GM03348 (cell line): ENCODE measurements at regions not wholly inside any gene's neighbourhood (a gene's known extent, or its start where the extent isn't known, plus 50 kb on each side); places are given as distances from the start of the nearest gene placed in this dataset.

Experiments
- DNase-seq: peaks from one replicate; pipeline ENCODE4 v3.0.0; 2012; ENCODE audit warnings: low spot score

DNA sequence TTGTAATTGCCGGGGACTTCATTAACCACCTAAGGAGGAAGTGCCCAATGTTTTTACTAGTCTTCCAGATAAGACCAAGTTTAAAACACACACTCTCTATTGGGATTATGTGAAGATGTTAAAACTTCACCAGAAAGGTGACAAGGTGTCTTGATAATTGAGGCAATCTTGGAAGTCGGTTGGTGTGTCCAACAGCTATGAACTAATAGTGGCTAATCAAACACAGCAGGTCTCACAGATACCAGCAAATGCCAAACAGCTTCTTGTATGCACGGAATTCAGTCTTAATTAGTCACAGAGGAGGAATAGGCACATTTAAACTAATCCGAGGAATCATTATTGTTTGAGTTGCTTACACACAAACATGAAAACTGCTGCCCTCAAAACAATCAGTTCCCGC lies 214.5 kb downstream of the SEC61B start:
- peak; percentile 16 for DNase-seq

DNA sequence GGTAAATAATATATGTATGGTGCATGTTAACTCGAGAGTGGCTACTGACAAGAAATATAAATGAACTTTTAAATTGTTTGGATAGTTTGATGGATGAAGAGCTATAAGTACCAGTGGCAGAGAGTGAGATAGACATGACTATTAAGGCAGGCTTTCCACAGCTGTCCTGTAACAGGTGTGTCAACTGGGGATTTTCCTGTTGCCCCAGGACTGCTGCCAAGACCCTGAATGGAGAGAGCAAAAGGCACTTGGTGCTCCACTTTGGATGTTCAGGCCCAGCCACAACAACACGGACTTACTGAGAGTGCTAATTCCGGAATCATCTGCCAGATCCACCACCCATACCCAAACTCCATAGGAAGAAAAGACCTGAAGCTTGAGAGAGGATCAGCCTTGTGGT lies 215.1 kb downstream of the SEC61B start:
- DNase-seq: no peak

DNA sequence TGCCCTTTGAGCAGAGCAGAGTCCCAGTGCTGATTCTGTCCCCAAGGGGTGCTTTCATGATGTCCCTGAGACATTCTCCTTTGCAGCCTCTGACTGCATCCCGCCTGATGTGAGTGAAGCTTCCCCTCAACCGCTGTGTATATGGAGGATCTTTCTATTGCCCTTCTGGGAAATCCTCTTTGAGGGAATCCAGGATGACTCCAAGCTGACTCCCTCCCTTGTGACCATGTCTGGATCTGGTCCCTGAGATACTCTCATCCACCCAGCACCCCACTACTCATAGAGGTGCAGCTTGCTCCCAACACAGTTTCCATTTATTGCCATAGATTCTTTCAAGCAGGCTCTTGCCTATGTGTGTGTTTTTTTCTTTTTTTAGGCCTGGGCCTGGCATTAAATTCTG lies 216.5 kb downstream of the SEC61B start:
- DNase-seq: no peak

DNA sequence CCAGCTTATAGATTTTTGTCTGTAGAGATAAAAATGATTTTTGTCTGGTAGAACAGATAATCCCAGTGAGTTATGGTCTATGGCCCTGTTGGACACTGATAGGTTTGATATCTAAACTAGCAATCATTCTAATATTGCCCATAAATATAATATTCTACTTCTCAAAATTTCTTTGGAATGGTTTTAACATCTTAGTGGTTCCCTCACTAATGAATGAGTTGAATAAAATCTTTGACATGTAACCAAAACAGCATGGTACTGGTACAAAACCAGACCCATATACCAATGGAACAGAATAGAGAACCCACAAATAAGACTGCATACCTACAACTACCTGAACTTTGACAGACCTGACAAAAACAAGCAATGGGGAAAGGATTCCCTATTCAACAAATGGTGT lies 219.7 kb downstream of the SEC61B start:
- DNase-seq: no peak

DNA sequence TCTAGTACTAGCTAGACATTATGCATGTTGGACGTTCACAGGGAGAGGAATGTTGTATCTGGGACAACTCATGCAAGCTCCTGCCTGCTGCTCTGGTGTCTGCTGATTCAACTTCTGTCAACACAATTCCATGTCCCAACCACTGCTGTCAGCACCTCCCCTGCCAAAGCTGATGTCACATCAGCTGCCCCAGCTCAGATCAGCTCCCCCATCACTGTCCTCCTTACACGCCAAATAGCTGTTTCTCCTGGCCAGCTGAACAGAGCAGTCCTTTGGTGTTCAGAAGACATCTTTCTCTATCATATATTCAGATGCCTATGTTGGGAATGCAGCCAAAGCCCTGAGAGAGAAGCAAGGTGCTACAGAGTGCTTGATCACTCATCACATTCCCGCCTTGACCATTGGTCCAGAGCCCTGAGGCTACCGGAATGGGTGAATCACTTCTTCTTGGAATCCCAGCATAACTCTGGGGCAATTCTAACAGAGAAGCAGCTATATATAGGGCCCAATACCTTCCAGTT lies 223.3 kb downstream of the SEC61B start:
- peak; percentile 89 for DNase-seq

DNA sequence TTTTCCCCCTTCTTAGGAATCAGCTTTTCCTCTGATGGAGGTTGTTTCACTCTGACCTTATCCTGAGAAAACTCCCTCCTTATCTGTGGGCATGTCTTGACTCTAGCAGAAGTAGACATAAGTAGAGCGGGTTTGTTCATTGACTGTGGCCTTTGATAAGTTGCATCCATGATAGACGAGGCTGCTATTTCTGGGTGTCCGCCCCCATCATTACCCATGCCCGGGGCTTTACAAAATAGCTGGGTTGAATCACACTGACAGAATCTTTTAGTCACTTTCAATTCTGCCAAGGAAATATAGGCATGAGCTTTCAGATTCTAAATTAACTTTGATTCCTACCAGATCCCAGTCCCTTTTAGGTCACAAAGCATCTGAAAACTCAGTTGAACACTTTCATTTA lies 223.8 kb downstream of the SEC61B start:
- peak; percentile 51 for DNase-seq

DNA sequence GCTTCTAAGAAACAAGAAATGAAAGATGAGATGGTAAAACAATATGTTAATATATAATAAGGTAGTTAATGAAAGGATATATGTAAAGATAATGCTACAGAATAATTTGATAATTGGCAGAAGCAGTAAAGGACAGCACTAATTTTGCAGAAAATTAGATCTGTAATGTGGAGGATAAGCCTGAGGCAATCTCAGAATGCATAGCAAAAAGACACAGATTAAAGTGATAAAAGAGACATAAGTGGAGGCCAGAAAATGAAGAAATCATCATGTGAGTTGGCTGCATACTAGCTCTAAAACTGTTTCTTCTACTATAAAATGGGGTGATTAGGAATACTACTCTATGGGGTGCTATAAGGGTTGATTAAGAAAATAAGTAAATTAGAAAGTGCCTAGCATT lies 225.9 kb downstream of the SEC61B start:
- DNase-seq: no peak

DNA sequence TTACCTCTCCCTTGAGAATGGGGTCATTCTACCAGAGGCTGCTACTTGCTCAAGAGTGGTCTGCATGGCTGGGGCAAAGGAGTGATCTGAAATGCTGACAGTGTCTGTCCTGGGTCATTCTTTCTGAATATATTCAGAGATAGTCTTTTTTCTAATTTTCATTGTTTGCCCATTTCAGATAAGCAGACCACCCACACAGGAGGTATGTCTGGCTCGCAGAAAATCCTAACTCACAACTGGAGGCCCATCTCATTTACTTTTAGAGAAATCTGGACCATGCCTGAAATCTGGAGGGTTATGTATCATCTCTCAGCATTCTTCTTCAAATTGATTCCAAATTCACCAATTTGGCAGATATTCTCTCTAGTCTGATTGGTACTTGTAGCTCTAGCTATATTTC lies 227.6 kb downstream of the SEC61B start:
- no peak for DNase-seq

DNA sequence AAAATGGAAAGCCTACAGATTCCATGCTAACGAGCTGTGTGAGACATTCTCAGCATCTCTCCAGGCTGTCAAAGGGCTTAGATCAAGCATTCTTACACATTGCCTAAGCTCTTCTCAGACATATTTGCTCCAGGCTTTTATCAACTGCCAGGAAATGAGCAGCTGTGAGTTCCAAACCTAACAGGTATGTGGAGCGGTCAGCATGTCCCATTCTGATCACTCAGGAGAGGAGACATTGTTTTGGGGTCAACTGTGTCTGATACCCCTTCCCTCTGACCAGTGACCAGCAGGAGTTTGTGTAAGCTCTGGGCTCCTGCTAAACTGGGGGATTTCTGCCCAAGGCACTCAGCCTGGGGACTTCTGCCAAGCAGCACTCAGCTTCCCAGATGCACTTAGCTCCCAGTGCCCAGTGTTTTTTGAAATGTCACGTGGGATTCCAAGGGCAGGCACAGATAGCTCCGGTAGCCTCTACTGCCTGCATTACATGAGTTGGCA lies 229.1 kb downstream of the SEC61B start:
- no peak for DNase-seq

DNA sequence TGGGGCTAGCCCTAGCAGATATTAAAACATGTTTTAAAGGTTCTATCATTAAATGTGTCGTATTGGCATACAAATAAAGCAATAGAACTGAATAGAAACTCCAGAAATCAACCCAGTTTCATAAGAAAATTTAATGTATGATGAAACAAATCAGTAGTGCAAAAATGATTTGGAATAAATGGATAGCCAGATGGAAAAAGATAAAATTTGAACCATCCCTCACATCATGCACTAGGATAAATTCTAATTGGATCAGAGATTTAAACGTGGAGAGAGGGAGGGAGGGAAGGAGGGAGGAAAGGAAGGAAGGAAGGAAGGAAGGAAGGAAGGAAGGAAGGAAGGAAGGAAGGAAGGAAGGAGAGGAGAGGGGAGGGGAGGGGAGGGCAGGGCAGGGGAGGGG lies 235.3 kb downstream of the SEC61B start:
- DNase-seq: no peak

DNA sequence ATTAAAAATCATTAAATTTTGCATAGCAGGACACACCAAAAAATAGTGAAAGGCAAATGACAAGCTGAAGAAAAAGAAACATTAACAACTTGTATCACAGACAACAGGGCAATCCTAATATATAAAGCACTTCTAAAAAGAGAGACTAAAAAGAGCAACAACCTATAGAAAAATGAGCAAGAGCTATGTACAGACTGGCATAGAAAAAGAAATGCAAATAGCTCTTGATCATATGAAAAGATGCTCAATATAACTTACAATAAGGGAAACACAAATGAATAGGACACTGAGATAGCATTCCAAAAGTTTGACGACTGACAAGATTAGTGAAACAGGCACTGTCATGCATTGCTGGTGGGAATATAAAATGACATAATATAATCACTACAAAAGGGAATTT lies 235.9 kb downstream of the SEC61B start:
- no peak for DNase-seq

DNA sequence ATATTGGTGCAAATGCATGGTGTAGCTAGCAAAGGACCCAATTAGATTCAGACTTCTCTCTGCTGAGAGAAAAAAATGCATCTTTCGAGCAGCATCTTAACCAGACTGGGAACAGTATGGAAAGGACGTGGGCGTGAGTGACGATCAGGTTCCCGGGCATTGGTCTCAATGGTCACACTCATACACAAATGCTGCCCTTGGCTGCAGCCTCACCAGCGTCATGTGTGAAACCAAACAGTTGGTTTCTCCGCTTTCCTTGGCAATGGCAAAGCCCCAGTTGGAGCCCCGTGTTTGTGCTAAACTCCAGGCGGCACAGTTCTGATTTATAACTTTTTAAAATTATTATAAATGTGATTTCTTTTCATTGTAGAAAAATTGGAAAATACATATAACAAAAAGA lies 237.8 kb downstream of the SEC61B start:
- DNase-seq: no peak

DNA sequence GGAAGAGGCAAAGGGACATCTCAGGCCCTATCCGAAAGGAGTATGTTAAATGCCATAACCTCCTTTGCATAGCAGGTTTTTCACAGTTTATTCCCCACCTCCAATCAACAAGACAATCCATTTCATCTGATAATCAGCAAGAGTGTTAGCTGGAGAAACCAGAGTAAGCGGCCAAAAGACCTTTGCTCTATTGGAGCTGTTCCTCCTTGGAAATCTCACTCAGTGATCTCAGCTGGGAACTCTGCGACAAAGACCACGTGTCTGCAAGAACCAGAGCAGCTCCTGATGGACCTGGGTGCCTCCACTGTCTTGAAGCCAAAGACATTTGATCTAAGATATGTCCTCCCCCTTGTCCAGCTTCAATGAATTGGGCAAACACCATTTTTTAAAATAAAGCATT lies 241.0 kb downstream of the SEC61B start:
- DNase-seq: no peak

DNA sequence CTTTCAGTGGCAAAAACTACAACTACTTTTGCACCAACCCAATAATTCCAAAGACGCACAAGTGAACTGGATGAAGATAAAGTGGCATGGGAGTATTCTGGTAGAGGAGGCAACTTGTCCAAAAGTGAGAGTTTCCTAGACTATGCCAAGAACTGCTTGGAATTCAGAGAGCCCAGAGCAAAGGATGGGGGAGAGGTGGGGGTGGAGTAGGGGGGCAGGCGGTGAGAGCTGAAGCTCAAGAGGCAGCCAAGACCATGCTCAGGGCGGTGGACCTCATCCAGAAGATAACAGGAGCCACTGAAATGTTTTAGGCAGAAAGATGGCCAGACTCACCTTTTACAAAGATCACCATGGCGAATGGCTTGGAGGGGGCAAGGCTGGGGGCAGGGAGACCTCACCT lies 242.5 kb downstream of the SEC61B start:
- DNase-seq: no peak

DNA sequence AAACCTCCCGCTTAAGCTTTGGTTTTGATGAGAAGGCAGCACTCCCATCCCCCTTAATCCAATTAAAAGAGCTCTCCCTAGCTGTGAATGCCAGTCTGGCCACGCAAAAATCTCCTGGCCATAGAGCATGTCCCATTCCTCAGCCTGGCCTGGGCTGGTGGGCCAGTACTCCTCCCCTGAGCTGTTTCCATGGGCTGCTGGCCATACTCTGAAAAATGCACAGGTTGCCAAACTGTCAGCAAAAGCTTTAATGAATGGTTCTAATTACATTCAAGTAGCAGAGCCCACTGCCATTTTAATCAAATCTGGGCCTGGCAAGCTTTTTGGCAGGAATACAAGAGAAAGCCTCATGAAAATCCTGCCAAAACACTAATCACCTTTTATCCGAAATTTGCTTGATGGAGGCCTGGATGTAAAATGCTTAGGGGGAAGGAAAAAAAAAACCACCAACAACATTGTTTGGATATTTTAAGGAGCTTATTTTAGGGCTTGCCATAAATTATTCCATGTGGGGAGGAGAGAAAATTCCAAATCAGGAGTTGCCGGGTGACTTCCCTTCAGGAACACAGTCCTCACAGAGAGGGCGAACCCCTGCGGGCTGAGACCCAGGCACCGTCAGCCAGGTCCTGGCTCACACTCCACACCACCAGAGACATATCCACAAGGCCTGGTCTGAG lies 243.3 kb downstream of the SEC61B start:
- peak; percentile 52 for DNase-seq

DNA sequence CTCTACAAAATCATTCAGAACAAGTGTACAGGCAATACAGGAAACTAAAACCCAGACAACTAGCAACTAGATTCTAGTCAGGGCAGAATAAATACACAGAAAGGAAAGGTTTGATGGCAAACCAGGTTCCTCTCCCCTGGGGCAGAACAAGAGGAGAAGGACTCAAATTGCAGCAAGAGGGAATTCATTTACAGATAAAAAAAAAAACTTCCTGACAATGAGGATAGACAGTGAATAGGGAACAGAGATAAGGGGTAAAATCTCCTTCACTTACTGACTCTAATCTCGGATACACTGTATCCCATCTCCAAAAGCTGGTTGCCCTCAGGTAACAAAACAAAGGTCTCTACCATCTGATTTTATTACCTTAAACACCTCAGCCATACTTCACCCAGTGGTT lies 244.0 kb downstream of the SEC61B start:
- DNase-seq: no peak

DNA sequence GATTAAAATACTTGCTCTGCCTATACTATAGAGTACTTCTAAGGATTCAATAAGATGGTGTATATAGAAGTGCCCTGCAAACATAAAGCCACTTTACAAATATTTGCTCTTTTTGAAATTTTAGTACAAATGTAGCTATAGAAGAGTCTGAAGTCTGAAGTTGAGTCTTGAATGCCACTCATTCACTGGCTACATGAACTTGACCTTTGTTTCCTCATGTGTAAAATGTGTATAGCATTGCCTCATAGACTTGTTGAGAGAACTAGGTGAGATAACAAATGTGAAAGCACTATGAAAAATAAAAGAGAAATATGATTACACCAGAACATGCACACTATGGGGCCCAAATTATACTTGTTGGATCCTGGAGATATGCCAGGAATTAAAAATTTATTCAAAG lies 244.7 kb downstream of the SEC61B start:
- no peak for DNase-seq

DNA sequence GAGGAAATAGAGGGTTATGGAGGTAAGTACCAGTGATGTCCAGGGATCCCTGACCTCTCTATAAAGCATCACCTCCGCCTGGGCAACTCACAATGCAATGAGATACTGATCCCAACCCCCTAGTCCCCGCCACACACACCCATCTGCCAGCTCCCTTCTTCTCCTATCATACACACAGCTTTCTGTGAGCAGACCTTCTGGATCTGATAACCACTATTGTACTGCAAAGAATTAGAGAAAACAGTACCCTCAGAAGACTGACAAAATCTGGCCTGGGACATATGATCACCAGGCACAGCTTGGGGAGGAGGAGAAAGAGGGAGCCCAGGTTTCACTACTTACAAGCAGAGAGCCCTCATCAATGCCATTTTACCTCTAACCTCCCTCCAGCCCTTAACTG lies 249.0 kb downstream of the SEC61B start:
- DNase-seq: no peak

DNA sequence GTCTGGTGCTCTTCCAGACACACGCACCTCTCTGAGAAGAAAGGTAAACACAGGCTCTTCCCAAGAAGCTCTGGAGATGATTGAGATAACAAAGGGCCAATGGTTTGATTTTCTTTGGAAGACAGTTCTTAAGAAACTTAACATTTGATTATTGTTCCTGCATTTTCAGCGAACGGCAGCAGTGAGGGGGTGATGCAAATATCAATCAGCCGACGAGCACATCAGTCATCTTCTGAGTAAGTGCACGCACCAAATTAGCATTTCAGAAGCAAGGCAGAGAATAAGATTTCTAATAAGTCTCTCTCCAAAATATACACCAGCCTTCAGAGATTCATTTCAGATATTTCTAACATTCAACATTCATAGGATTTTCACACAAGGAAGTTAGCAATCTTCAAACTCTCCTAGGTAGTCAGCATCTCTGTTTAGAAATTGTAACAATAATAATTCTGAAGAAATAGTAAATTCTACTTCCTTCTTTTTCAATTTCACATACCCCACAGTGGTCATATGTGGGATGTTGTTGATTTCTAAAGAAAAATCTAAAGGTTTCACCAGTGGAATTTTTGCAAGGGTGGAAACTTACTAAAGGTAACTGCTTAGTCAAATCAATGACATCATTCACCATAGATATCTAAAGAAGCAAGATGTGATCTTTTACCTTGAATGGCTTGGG lies 250.3 kb downstream of the SEC61B start:
- no peak for DNase-seq

DNA sequence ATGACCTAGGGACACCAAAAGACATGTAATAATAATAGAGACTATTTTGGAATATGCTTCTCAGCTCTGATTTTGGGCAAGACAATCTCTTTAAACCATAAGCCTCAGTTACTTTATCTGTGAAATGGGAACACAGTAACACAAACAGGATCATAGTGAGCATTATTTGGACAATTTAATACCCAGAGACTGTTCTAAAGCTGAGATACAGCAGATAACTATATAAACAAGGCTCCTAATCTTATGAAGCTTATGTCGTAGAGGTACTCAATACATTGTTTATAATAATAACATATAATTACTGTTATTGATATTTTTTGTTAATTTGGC lies 250.8 kb downstream of the SEC61B start:
- DNase-seq: no peak

DNA sequence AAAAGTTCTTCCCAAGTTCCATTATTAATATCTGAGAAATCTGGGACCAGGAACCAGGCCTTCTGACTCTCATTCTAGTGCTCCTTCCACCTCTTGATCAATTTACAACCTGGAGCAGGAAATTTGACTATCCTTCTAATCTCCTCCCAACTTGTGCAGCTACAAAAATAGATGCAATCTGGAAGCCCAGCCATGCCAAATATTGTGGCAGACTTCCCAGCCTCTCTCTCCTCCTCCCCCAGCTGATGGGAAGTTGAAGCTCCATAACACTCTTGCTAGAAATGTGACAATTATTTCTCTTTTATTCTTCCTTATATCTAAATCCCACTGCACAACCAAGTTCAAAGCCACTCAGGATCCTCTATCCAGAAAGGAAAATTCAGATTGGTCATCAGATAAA lies 252.1 kb downstream of the SEC61B start:
- peak; percentile 47 for DNase-seq

DNA sequence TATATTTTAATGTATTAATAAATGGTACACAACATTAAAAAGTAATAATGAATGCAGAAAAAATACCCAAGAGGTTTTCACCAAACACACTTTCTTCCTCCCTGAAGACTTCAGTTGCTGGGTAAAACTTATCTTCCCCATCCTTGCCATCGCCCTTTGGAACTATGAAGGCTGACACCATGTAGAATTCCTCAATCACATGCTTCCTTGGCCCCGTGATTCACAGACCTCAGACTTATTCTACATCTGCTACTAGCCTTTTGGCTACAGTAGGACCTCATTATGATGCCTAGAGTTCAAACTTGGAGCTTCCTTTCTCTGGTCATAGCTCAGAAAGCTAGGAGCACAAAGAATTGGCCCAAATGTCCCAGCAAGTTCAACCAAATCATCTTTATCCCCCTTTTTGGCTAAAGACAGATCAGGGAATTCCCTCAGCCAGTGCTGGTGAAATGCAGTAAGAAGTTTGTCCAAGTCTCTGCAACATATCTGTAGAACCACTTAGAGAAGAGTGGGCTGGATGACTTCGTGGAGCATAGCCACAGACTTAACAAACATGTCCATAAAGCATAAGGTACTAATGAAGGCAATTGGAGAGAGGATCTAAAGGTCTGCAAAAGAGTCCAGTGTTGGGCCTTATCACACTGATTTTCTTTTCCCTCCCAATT lies 253.5 kb downstream of the SEC61B start:
- no peak for DNase-seq

DNA sequence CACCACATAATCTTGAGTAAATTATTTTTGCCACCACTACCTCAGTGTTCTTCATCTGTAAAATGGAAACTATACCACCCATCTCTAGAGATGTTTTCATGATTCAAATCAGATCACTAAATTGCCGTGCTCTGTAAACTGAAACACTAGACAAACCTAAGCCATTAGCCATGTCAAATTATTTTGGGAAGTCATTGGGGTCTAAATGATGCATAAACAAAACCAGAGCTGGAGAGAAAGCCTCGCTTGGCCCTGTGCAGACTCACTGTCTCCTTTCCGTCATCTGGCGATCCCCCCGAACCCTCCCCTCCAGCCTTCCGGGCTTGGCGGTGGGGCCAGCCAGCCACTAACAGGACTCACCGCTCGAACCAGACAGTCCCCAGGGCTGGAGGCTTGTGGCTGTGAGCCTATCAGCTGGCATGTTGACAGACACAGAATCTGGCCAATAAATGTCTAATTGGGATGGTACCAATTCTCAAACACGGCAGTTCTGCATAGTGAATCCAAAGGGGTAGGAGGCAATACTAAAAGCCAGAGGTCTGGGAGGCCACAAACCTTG lies 256.5 kb downstream of the SEC61B start:
- no peak for DNase-seq
